H7 (cell line): ENCODE measurements at regions not wholly inside any gene's neighbourhood (a gene's known extent, or its start where the extent isn't known, plus 50 kb on each side); places are given as distances from the start of the nearest gene placed in this dataset.
"Not testable (repeated sequence)": the region's sequence is repeated elsewhere in the genome, so short reads cannot be mapped to it uniquely, and the experiment has no call there.

ENCODE experiments used
- DNase-seq: peaks from one replicate; pipeline ENCODE4 v3.0.0; 2012
- H3K27me3 ChIP-seq: 2 replicates; pipeline ENCODE4 v1.6.0; 2011; ENCODE audit warnings: mild to moderate bottlenecking, low read length; ENCODE audit not compliant: control insufficient read depth, insufficient read depth
- H3K36me3 ChIP-seq: replicated peaks from 2 replicates; pipeline ENCODE4 v1.5.1; 2011; ENCODE audit warnings: low read length; ENCODE audit not compliant: control insufficient read depth, insufficient read depth
- H3K4me3 ChIP-seq: 2 replicates; pipeline ENCODE4 v1.5.1; 2011; ENCODE audit warnings: low read depth, mild to moderate bottlenecking, control low read depth, low read length, moderate library complexity; ENCODE audit not compliant: insufficient read depth

DNA sequence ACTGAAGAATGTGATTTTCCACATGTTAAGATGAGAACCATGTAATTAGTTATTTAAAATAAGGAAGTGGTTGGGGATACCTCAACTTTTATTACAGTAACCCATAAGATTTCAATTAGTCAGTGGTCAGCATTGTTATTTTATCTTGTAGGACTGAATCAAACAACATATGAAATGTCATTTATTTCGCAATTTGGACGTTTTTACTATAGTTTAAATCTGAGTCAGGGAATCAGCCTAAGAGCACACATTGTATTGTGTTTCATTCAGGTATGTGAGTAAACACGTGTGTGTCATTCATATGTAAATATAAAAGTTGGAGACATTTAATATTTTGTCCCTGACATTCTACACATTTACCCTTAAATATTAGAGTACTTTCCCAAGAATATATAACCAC is 1418.7 kb downstream of the GRIK2 start:
- Histone ChIP-seq H3K4me3 (no peak overlapping the region), H3K36me3 (no peaks in the 10 kb centered on the region), H3K27me3 (no peaks in the 10 kb centered on the region)
- no peak for DNase-seq

- DNase-seq, H3K4me3 ChIP-seq, H3K27me3 ChIP-seq, H3K36me3 ChIP-seq: not testable (repeated sequence)
Measured at GRCh38 chr6:102808944-102809505, 1415.5 kb downstream of the GRIK2 start.

DNA sequence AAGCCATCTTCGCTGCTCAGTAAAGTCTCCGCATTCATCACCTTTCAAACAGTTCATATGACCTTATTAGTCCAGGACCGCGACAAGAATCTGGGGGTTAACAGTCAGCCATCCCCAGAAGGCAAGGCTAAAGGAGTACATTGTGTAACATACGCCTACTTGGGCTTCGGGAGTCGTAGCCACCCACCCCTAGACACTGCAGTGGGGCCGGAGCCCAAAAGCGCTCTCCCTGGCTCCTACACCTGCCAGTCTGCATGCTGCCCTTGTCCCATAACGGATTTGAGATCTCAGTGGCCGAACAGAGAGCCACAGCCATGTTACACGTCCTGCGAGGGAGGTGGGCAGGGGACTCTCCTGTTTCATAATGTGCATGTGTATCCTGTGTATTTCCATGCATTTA is 1405.5 kb downstream of the GRIK2 start:
- H3K36me3 ChIP-seq = no peaks in the 10 kb centered on the region
- no peaks in the 10 kb centered on the region for H3K27me3 ChIP-seq
- no peak for DNase-seq
- H3K4me3 ChIP-seq = peak overlapping the region; percentile 54; the same call in 1 of the 2 replicates

DNA sequence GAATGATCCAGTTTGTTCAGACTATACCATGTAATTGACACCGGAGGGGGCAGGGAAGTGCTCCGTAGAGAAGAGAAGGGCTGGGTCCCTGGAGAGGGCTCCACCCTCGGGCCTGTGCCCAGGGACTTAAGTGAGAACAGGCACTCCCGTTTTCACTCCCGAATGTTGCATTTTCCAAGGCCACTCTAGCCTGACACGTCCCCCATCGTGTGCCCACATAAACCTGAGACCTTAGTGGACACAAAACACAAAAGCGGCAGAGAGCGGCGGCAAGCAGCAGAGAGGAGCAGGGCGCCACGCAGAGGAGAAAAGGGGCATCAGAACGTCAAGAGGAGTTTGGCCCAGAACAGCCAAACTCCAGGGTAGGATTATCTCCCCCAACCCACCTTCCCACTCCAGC is 1405.1 kb downstream of the GRIK2 start:
- Histone ChIP-seq H3K4me3 (peak overlapping the region; percentile 54), H3K27me3 (no peaks in the 10 kb centered on the region), H3K36me3 (no peaks in the 10 kb centered on the region)
- peak; percentile 22 for DNase-seq

DNA sequence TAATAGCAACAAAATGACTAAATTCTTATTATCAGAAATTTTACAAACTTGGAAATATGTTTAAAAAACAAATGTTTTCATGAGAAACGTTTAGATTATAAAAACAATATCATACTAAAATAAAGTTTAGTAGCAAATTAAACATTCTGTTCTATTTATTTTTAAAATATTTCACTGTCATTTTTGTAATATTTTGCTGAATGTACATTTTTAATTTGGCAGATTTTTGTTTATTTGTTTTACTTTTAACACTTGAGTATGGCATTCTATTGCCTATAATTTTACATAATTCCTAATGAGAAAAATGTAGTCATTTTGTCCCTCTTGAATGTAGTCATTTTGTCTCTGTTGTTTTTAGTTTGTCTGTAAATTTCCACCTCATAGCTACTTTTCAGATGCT is 1400.2 kb downstream of the GRIK2 start:
- no peak for DNase-seq
- Histone ChIP-seq H3K36me3 (no peaks in the 10 kb centered on the region), H3K27me3 (no peaks in the 10 kb centered on the region)

GRCh38 chr6:102774326-102774725 is 1380.8 kb downstream of the GRIK2 start:
- no peaks in the 10 kb centered on the region for H3K27me3 ChIP-seq

More for the DNA sequence above, 1400.2 kb downstream of the GRIK2 start:
- H3K4me3 ChIP-seq = no peak overlapping the region

DNA sequence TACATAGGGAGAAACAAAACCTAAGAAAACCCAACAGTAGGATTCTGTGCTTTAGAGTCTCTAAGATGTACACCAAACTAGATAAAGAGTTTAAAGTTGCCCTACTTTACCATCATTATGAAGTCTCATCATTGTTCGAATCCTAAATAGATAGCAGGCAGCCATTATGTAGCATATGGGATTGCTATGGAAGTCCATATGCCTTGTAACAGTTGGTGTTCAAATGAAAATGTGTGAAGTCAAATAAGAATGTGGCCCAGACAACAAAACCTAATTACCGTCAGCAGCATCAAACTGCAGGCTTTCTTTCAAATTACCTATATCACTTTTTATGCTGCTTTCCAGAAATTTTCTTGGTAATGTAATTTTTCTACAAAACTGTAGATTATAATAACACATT is 1380.1 kb downstream of the GRIK2 start:
- H3K36me3 ChIP-seq = no peaks in the 10 kb centered on the region
- no peak overlapping the region for H3K4me3 ChIP-seq
- H3K27me3 ChIP-seq = no peaks in the 10 kb centered on the region
- no peak for DNase-seq

More at GRCh38 chr6:102774326-102774725, 1380.8 kb downstream of the GRIK2 start:
- no peak for DNase-seq
- Histone ChIP-seq H3K4me3 (no peak overlapping the region), H3K36me3 (no peaks in the 10 kb centered on the region)

DNA sequence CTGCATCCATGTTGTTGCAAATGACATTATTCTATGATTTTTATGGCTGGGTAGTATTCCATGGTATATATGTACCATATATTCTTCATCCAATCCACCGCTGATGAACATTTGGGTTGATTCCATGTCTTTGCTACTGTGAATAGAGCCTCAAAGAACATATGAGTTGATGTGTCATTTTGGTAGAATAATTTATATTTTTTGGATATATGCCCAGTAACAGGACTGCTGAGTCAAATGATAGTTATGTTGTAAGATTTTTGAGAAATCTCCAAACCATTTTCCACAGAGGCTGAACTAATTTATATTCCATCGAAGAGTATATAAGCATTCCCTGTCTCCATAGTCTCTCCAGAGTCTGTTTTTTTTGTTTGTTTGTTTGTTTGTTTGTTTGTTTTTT is 1373.5 kb downstream of the GRIK2 start:
- H3K4me3 ChIP-seq = no peak overlapping the region
- no peak for DNase-seq
- no peaks in the 10 kb centered on the region for H3K36me3 ChIP-seq
- H3K27me3 ChIP-seq = no peaks in the 10 kb centered on the region

DNA sequence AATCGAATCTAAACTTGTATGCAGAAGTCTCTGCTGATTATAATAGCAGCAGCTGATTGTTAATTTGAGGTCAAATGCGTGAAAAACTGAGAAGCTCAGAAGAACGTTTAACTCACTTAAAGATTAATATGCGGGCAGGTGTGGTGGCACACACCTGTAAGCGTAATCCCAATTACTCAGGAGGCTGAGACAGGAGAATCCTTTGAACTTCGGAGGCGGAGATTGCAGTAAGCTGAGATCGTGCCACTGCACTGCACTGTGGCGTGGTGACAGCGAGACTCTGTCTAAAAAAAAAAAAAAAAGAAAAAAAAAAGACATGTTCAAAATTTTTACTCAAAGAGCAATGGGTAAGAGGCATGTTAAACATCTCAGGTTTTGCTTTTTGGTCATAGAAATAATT is 1370.8 kb downstream of the GRIK2 start:
- H3K36me3 ChIP-seq = no peaks in the 10 kb centered on the region
- no peak for DNase-seq

DNA sequence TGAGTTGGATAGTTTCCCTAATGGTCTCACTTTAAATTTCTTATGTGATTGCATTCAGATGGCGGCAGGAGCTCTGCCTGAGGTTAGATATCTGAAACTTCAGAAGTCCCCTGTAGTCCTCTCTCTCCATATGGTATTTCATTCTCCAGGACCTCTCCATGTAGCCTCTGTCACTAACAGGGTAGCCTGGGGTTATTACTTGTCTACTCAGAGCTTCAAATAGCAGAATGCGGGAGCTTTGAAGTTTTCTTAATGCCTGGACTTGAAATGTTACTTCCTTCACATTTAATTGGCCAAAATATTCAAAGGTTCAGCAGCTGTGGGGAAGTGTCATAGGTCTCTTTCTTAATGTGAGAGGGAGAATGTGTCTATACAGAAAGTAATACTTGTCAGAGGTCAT is 1370.4 kb downstream of the GRIK2 start:
- no peaks in the 10 kb centered on the region for H3K27me3 ChIP-seq
- no peaks in the 10 kb centered on the region for H3K36me3 ChIP-seq
- no peak for DNase-seq
- H3K4me3 ChIP-seq = no peak overlapping the region

More for the DNA sequence above, 1370.8 kb downstream of the GRIK2 start:
- Histone ChIP-seq H3K27me3 (no peaks in the 10 kb centered on the region), H3K4me3 (no peak overlapping the region)

- H3K27me3 ChIP-seq = no peaks in the 10 kb centered on the region
- no peak overlapping the region for H3K4me3 ChIP-seq
- DNase-seq = no peak
- no peaks in the 10 kb centered on the region for H3K36me3 ChIP-seq
Measured at GRCh38 chr6:102761872-102762271, 1368.4 kb downstream of the GRIK2 start.

DNA sequence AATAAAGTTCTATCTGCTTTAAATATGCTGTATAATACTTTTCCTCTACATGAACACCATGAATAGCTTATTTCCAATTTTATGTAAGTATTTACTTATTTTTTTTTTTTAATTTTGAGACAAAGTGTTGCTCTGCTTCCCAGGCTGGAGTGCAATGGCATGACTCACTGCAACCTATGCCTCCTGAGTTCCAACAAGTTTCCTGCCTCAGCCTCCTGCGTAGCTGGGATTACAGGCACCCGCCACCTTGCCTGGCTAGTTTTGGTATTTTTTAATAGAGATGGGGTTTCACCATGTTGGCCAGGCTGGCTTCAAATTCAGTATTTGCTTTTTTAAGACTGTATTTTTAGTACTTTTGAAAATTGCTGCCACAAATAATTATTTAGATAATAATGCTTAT is 1365.9 kb downstream of the GRIK2 start:
- no peak for DNase-seq
- Histone ChIP-seq H3K36me3 (no peaks in the 10 kb centered on the region), H3K27me3 (no peaks in the 10 kb centered on the region)

GRCh38 chr6:102758536-102758935 is 1365.0 kb downstream of the GRIK2 start:
- not testable (repeated sequence) for DNase-seq, H3K4me3 ChIP-seq, H3K27me3 ChIP-seq, H3K36me3 ChIP-seq

More for the DNA sequence above, 1365.9 kb downstream of the GRIK2 start:
- no peak overlapping the region for H3K4me3 ChIP-seq

GRCh38 chr6:102749210-102749971 is 1355.9 kb downstream of the GRIK2 start:
- DNase-seq = no peak
- H3K4me3 ChIP-seq = no peak overlapping the region
- H3K27me3 ChIP-seq = no peaks in the 10 kb centered on the region
- no peaks in the 10 kb centered on the region for H3K36me3 ChIP-seq

GRCh38 chr6:102746941-102747340 is 1353.4 kb downstream of the GRIK2 start:
- no peak for DNase-seq
- Histone ChIP-seq H3K36me3 (no peaks in the 10 kb centered on the region), H3K4me3 (no peak overlapping the region), H3K27me3 (no peaks in the 10 kb centered on the region)
